HG02870 (cell line): ENCODE measurements at regions not wholly inside any gene's neighbourhood (a gene's known extent, or its start where the extent isn't known, plus 50 kb on each side); places are given as distances from the start of the nearest gene placed in this dataset.

ENCODE experiments used
- ATAC-seq: cut with Tn5 transposase; IDR thresholded peaks from one replicate; pipeline ENCODE4 v1.9.1; 2021; ENCODE audit warnings: mild to moderate bottlenecking, moderate library complexity; ENCODE audit not compliant: unreplicated experiment

DNA sequence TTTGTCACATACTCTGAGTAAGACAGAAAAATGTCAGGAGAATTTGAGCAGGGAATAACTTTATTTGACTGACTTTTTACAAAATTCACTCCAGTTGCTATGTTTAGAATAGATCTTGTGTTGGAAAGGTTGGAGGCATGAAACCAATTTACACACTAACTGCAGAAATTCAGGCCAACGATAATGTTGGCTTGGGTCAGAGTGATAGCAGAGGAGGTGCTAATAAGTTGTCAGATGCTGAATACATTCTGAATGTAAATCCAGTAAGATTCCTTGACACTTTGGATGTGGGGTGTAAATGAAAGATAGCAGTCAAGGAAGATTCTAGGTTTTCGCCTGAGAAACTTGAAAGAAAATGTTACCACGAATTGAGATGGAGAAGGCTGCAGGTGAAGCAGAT, 502.5 kb upstream of the GHITM start:
- no peak for ATAC-seq

DNA sequence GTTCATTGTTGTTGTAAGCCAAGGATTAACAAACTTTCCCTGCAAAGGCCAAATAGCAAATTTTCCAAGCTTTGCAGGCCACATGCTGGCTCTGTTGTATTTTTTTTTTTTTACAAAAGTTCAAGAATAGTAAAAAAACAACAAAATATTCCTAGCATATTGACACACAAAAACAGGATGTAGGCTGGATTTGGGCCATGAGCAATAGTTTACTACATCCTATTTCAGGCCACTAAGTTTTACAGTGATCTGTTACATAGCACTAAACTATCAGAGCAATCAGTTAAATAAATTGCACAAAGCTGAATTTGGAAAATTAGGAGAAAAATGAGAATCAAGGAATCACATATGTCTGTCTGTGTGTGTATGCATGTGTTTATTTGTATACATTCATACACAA, 491.8 kb upstream of the GHITM start:
- no peak for ATAC-seq

DNA sequence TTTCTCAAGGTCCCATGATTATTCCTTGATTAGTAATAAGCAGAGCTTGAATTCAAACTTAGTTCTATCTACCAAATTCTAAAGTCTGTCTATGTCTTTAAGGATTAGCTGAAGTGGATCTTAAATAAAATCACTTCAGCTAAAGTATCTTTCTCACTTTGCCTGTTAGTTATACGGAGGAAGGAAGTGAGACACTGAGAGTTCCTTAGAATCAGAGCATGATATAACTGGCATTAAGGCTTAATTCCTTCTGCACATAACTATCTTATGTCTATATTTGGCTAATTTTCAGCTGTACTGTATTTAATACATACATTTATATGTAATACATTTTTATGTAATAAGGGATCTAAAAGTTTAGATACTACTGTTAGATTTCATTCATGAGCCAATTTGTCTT, 491.1 kb upstream of the GHITM start:
- no peak for ATAC-seq

DNA sequence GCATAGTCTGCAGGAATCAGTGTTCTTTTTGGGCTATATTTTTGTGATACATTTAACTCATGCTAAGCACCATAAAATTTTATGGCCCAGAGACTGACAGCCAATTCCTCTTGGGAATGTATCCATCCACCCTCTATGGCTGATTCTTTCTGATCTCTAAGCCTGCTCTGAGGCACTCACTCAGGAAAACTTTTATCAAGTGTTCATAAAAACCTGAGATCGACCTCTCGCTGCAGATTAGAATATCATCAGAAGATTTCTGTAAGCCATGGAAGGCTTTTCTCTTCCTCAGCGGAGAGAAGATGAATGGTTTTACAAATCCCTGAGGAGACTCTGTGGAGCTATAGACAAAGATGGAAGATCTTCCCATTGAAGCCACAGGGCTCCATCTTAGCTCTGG, 489.8 kb upstream of the GHITM start:
- ATAC-seq, result no peak

DNA sequence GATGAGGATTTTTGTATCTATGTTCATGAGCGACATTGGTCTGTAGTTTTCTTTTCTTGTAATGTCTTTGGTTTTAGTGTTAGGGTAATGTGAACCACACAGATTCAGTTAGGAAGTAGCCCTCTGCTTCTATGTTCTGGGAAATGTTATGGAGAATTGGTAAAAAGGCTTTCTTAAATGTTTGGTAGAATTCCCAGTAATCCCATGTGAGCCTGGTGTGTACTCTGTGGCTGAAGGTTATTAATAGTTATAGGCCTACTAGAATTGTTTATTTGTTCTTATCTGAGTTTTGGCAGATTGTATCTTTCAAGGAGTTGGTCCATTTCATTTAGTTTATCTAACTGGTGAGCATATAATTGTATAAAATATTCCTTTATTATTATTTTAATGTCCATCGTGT, 484.6 kb upstream of the GHITM start:
- ATAC-seq, result no peak

DNA sequence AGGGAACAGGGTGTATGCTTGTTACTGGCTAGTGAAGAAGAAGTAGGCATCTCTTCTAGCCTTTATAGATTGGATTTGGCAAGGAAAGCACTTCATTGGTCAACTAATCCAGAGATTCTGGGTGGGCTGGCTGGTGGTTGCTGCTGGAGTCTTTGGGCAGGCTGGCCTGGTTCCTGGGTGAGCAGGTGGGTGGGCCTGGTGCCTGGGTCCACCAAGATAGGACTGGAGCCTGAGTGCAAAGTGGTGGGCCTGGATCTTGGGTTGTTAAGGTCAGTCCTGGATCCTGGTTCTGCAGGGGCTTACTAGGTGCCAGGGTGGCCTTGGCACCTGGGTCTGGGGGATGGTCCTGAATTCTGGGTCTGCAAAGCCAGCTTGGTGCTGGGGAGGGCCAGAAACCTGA, 482.4 kb upstream of the GHITM start:
- no peak for ATAC-seq

DNA sequence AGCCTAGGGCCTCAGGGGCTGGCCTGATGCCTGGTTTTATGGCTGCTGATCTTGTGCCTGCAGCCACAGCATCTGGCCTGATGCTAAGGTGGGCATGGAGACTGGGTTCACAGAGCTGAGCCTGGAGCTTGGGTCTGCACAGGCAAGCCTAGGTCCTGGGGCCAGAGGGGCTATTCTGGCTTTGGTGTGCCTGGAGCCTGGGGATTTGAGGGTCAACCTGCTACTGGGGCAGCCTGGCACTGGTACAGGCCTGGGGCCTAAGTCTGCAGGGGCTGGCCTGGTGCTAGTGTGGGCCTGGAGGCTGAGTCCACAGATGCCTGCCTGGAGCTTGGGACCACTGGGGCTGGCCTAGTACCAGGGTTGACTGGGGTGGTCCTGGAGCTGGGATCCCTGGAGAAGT, 481.8 kb upstream of the GHITM start:
- no peak for ATAC-seq

DNA sequence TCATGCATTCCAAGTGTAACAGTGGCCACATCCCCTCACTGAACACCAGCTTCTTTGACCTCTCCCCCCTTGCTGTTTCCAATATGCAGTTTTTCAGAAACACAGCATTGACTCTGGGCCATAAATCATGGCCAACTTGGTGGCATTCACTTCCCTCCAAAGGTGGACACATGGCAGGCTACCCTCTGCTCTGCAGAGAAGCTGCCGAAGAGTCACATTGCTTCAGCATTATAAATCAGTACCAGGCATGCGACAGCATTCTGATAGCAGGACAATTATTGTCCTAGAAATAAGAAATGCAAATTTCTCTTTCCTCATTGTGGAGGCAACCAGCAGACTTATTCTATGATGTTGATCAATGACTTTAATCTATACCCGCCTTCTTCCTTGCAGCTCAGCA, 475.4 kb upstream of the GHITM start:
- no peak for ATAC-seq

DNA sequence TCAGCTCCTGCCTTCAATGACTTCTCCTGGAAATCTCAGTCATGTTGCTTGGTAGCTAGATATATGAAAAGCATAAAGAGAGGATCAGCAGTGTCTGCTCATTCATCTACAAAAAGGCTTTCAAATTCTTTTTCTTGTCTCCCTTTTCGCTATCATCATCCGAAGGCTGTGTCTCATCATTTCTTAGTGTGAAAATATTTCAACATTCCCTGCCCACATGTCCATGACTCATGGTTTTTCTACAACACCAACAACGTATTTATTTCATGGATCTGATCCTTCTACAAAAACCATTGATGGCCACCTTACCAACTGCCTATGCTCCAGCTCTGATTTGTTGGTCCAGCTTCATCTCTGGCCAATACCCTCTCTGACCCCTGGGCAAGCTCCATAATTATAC, 472.5 kb upstream of the GHITM start:
- no peak for ATAC-seq

DNA sequence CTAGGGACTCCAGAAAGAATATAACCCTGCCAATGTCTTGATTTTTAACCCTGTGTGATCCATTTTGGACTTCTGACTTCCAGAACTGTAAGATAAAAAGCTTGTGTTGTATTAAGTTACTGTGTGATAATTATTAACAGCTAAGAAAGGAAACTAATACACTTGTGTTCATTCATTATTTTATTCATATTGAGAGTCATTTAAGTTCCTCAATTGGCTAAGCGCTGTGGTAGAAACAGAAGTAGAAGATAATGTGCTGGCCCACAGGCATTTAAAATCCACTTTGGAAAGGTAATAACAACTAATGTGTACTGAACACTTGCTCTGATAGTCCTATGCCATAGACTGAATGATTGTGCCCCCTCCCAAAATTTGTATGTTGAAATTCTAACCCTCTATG, 471.7 kb upstream of the GHITM start:
- ATAC-seq, result no peak

DNA sequence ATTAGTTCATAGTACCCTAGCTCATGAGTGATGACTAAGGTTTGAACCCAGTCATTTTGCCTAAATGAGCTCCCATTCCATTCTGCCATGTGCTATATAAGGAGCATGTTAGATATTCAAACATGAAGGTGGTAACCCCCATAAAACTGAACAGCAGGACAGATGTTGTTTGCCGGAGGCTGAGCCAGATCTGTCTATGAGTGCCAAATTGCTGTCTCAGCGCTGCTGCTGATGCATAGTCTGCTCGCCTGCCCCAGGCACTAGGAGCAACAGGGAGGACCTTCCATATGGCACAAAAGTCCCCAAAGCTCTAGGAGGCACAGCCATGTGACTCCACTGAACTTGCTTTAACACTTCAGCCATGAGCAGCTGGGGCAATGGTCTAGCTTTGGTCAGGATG, 466.0 kb upstream of the GHITM start:
- no peak for ATAC-seq

DNA sequence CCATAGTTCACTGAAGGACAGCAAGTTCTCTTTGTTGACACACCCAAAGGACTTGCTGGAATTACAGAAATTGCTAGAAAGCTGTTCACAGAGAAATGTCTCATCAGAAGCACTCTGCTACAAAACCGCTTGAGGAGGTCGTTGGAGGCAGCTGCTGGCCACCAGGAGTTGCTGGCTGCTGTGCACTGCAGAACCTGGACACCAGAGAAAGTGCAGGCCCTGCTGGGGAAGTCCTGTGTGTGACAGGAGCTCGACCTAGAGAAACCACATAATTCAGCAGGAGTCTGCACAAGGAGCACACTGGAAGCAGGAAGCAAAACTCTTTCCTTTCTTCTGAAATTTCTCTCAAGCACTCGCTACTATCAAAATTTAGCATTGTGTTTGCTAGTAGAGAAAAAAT, 461.5 kb upstream of the GHITM start:
- no peak for ATAC-seq

DNA sequence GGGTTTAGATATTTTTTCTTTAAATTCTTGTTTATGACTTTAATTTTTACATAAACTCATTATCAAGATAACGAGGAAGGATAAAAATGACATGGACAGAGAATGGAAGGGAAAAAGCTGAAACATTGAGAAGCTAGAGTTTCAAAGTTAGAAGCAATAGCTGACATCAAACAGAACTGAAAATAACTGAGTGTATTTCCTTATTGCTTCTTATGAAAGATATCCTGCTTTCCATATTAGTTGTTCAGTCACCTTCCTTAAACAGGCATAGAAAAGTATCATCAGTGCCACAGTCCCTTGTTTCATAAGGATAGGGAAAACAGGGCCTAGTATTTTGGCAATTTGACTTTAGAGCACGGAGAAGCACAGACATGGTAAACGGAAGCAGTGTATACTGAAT, 460.5 kb upstream of the GHITM start:
- ATAC-seq, result peak; percentile 30

DNA sequence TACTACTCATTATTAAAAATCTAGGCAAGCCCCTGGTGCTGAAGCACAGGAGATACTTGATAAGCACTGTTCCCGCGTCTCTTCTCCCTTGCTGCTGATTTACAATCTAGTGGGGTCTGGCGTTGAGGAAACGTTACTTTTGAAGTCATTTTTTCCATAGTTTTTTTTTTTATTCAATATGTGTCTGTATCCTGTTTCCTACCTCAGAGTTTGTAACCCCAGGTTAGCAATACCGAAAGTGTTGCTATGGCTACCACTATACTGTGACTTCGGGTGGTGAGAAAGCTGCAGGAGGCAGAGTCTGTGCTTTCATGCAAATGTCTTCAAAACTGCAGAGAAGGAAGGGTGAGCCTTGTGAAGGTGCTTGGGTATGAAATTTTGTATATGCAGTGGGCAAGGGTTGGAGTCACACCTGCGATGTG, 458.8 kb upstream of the GHITM start:
- peak; percentile 97 for ATAC-seq

DNA sequence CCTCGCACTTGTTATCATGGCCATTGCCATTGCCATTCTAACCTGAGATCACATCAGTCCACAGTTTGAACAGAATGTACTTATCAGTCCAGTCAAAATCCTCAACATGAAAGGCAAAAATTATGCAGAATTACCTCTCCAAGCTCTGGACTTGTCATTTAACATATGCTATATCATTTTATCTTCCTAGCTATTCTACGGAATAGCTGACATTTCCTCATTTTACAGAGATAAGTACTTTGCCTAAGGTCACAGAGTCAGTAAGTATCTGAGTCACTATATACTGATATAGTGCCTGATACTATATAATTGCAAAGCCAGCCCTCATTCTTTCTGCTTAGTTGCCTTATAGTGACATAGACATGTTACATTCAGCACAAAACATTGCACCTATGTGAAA, 456.9 kb upstream of the GHITM start:
- ATAC-seq, result no peak

DNA sequence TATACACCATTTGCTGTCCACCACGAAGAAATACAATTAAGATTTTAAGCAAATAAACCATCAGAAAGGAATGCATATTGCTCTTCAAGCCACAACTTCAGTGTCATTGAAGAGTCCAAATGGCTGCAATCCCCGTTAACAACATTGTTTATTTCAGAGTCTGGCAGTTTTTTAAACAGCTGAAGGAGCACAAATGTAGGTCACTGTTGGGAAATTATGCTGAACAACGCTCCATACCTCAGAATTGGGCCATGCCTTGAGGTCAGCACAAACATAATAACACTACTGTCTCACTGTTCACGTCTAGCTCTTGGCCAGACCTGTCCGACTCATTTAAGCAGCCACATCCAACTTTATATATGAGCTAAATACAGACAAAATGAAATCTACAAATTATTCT, 453.9 kb upstream of the GHITM start:
- no peak for ATAC-seq

DNA sequence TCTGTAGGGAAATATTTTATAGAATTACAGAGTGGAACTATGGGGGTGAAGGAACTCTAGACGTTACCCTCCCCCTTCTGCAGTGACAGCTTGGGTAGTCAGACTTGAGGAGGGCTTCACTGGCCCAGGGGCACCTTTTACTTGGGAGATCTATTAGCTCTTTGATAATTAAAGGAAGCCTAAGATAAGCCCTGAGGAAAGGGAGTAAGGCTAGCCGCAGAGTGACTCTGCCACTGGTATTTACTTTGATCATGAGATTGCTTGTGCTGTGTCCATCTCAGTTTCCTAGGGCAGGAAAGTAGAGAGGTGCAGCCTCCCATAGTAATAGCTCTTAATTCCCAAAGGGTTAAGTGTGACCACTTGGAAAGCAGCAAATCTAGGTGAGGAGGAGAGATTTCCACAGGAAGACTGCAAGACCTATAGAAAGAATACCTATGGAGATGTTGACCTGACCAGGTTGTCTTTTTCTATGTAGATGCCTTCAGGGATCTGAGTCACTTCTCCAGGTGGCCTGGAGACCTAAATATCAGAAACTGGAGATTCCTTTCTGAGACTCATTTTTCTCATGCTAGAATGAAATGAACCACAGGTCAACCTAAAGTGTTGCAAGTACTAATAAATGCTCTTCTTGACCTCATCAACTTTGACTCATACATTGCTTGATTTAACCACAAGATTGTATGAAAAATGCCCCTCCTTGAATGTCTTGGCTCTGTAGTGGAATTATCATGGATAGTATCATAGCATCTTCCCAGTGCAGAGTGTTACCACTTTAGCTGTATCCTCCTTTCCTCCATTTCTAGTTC, 447.3 kb upstream of the GHITM start:
- no peak for ATAC-seq

DNA sequence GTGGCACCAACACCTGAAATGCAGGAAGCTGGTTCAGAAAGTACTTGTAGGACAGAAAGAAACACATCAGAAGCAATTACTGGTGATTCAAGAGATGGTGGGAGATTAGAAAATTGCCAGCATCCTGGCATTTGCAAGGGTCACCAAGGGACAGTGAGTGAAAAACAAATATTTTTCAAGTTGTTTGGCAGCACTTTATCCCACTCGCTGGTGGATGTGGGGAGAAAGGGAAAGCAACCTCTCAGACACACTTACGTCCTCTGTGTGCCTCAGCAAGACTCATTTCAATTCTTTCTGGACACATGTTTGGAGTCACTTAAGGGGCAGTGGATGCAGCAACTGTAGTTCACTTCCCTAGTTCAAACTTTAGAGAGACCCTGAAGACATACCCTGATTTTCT, 440.4 kb upstream of the GHITM start:
- ATAC-seq, result no peak

DNA sequence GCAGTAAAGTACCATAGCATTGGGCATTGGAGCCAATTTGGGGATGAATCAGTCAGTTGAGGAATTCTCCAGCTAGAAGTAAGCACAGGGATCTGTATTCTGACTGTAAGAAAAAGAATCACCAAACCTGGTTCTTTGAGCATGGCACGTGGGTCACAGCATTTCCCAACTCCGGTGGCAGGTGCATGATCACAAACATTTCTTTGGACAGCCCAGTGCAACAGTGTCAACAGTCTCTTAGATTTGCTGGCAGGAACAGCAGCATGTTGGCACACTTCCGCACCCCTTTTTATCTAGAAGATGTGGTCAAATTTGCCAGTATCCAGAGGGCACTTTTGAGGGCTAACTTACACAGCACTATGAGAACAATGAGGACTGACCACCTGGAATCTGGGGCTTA, 437.5 kb upstream of the GHITM start:
- ATAC-seq, result no peak

DNA sequence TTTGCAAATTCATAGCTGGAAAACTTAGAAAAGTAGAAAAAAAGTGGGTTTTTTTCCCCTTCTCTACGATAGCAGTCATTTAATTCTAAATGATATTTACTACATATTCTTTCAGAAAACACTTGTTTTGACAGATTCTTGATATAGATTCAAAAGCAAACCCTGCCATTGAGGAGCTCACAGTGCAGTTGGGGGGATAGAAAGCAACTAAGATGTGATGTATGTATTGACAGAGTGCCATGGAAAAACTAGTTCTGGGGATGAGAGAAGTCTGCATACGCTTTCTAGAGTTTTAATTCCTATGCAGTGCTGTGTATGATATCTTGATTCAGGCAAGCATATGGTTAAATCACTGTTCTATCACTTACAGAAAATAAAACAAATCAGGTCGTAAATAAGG, 436.6 kb upstream of the GHITM start:
- no peak for ATAC-seq

DNA sequence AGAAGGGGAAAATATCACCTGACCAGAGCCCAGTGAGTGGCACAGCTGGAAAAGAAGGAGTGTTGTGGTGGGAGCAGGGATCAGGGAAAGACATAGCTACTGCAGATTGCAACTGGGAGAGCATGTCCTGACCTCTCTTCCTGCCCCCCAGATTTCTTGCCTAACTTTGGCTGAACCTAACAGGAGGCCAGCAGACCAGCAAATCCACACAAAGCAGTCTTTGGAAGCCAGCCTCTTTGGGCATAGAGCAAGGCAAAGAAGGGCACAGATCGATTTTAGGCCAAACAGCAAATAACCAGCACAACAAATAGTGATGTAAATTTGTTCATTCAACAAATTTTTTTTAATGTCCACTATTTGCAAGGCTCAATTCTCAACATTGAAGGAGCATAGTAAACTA, 433.2 kb upstream of the GHITM start:
- no peak for ATAC-seq

DNA sequence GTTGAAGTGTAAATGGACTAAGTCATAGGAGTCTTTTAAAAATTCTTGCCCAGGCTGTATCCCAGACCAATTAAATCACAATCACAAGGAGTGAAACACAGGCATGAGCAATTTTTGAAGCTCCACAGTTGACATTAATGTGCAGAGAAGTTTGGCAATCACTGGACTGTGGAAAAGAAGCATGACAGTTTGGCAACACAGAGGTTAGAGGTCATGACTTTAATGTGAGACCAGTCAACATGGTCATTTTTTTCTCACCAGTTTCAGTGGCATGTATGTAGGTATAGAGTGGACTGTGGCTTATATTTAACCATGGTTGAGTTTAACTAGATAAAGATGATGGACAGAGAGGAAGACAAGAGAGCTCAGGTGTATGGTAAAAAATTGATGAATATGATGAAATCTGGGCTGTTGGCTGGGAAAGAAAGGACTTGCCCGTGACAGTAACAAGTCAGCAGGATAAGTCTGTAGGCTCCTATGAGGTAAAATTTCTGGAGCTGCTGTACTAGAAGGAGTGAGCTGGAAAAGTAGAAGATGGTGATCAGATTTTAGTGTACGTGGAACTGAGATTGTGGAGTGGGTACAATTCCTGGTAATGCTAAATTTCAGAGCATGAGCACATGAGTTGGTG, 432.2 kb upstream of the GHITM start:
- no peak for ATAC-seq

DNA sequence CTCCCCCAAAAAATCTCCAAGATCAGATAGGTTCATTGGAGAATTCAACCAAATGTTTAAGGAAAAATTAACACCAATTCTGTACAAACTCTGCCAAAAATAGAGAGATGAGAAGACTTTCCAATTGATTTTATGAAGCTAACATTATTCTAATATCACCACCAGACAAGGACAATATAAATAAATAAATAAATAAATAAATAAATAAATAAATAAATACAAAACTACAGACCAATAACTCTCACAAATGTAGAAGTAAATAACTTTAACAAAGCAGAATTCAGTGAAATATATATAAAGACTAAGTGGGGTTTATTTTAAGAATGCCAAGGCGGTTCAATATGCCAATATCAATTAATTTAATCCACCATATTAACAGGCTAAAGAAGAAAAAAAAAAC, 425.9 kb upstream of the GHITM start:
- ATAC-seq, result no peak
